Urinary bladder (tissue), 3 donors: ENCODE measurements at regions not wholly inside any gene's neighbourhood (a gene's known extent, or its start where the extent isn't known, plus 50 kb on each side); places are given as distances from the start of the nearest gene placed in this dataset.

Experiments used
- DNase-seq: peaks from one replicate; pipeline ENCODE4 v3.0.0-alpha.2; 2015; ENCODE audit errors: extremely low spot score
- H3K27ac ChIP-seq: one replicate; pipeline ENCODE4 v1.5.1; 2013; ENCODE audit warnings: low read depth, mild to moderate bottlenecking, moderate library complexity
- H3K36me3 ChIP-seq: one replicate; pipeline ENCODE4 v1.6.1; 2013; ENCODE audit warnings: mild to moderate bottlenecking, moderate library complexity; ENCODE audit not compliant: insufficient read depth
- H3K4me1 ChIP-seq: one replicate; pipeline ENCODE4 v1.6.1; 2013; ENCODE audit warnings: mild to moderate bottlenecking, moderate library complexity; ENCODE audit not compliant: insufficient read depth
- H3K4me3 ChIP-seq: one replicate; pipeline ENCODE4 v1.5.1; 2013; ENCODE audit warnings: low read depth, low read length
- WGBS: extraction: QIAGEN DNeasy Blood & Tissue Kit; methylation state at CpG from one replicate; pipeline ENCODE4 v1.1.7; 2013; 5-methylcytosine and 5-hydroxymethylcytosine counted together
- donor health status: healthy with polysubstance abuse.
- donor health status: healthy.

GRCh38 chr2:234146087-234146826 lies 95.8 kb downstream of the SPP2 start:
- 67% methylated on average over 8 of the region's 8 CpGs for WGBS
- Histone ChIP-seq H3K36me3 (no peaks in the 10 kb centered on the region), H3K27ac (no peak overlapping the region), H3K4me3 (no peak overlapping the region), H3K4me1 (no peaks in the 10 kb centered on the region)
- no peak for DNase-seq

DNA sequence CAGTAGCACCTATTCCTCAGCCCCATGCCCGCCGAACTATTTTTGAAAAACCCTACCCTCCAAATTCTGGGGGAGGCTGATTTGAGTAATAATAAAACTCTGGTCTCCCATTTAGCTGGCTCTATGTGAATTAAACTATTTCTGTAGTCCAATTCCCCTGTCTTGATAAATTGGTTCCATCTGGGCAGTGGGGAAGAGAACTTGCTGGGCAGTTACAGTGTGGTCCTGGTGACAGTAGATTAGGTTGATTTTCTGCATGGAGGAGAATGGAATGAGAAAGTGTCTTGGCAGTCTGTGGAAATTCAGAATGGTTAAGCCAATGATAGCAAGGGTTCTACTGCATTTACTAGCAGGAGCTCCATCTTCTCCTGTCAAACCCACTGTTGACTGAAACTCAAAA lies 95.0 kb downstream of the SPP2 start:
- DNase-seq: no peak
- WGBS: 75% methylated on average over 2 of the region's 2 CpGs
- Histone ChIP-seq H3K4me3 (no peak overlapping the region), H3K27ac (no peak overlapping the region), H3K4me1 (no peaks in the 10 kb centered on the region), H3K36me3 (no peaks in the 10 kb centered on the region)

- Histone ChIP-seq H3K27ac (no peak overlapping the region), H3K4me3 (no peak overlapping the region), H3K36me3 (no peaks in the 10 kb centered on the region), H3K4me1 (no peaks in the 10 kb centered on the region)
- DNase-seq: no peak
Observed at GRCh38 chr2:234145057-234145456, 94.6 kb downstream of the SPP2 start.

GRCh38 chr2:234143896-234144295 lies 93.4 kb downstream of the SPP2 start:
- H3K27ac ChIP-seq: no peak overlapping the region
- 63% methylated on average over 3 of the region's 3 CpGs for WGBS
- H3K4me3 ChIP-seq: no peak overlapping the region
- DNase-seq: no peak
- no peaks in the 10 kb centered on the region for H3K36me3 ChIP-seq
- no peaks in the 10 kb centered on the region for H3K4me1 ChIP-seq

- 88% methylated on average over 3 of the region's 3 CpGs for WGBS
- Histone ChIP-seq H3K36me3 (no peaks in the 10 kb centered on the region), H3K4me1 (no peaks in the 10 kb centered on the region), H3K27ac (no peak overlapping the region), H3K4me3 (no peak overlapping the region)
- DNase-seq: no peak
Observed at GRCh38 chr2:234142530-234142929, 92.0 kb downstream of the SPP2 start.

- DNase-seq: no peak
- Histone ChIP-seq H3K4me1 (no peaks in the 10 kb centered on the region), H3K27ac (no peak overlapping the region), H3K36me3 (no peaks in the 10 kb centered on the region), H3K4me3 (no peak overlapping the region)
- 92% methylated on average over 5 of the region's 5 CpGs for WGBS
Observed at GRCh38 chr2:234139755-234140154, 89.3 kb downstream of the SPP2 start.

GRCh38 chr2:234138836-234139235 lies 88.3 kb downstream of the SPP2 start:
- Histone ChIP-seq H3K36me3 (no peaks in the 10 kb centered on the region), H3K4me1 (no peaks in the 10 kb centered on the region), H3K27ac (no peak overlapping the region), H3K4me3 (no peak overlapping the region)
- WGBS: 92% methylated on average over 9 of the region's 9 CpGs
- no peak for DNase-seq

- no peak for DNase-seq
- no peak overlapping the region for H3K4me3 ChIP-seq
- H3K27ac ChIP-seq: no peak overlapping the region
- no peaks in the 10 kb centered on the region for H3K4me1 ChIP-seq
- 80% methylated on average over 6 of the region's 6 CpGs for WGBS
- no peaks in the 10 kb centered on the region for H3K36me3 ChIP-seq
Observed at GRCh38 chr2:234137400-234138014, 87.0 kb downstream of the SPP2 start.

- Histone ChIP-seq H3K27ac (no peak overlapping the region), H3K4me3 (no peak overlapping the region), H3K4me1 (no peaks in the 10 kb centered on the region), H3K36me3 (no peaks in the 10 kb centered on the region)
- no peak for DNase-seq
Observed at GRCh38 chr2:234136461-234136860, 86.0 kb downstream of the SPP2 start.

GRCh38 chr2:234135750-234136221 lies 85.3 kb downstream of the SPP2 start:
- H3K27ac ChIP-seq: no peak overlapping the region
- H3K4me1 ChIP-seq: no peaks in the 10 kb centered on the region
- 34% methylated on average over 16 of the region's 16 CpGs for WGBS
- H3K36me3 ChIP-seq: no peaks in the 10 kb centered on the region
- peak; percentile 35 for DNase-seq
- no peak overlapping the region for H3K4me3 ChIP-seq

- DNase-seq: no peak
- H3K4me1 ChIP-seq: no peaks in the 10 kb centered on the region
- H3K36me3 ChIP-seq: no peaks in the 10 kb centered on the region
- H3K4me3 ChIP-seq: no peak overlapping the region
- 92% methylated on average over 6 of the region's 6 CpGs for WGBS
- H3K27ac ChIP-seq: no peak overlapping the region
Observed at GRCh38 chr2:234134496-234134895, 84.0 kb downstream of the SPP2 start.

DNA sequence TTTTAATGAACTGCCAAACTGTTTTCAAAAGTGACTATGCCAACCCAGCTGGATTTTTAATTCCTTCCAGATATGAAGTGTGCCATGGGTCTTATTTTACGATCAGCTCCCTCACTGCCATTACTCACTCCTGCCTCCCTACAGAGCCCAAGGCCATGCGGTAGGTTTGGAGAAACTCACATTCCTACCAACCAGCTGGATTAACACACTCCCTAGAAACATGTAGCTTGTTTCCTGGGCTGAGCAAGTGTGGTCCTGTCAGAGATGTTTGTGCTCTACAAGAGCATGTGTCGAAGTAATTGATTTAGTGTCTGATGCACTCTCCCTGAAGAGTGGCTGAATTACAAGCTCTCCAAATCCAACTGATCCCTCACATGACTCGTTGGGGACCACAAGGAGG lies 82.5 kb downstream of the SPP2 start:
- no peak overlapping the region for H3K27ac ChIP-seq
- H3K4me3 ChIP-seq: no peak overlapping the region
- H3K4me1 ChIP-seq: no peaks in the 10 kb centered on the region
- peak; percentile 10 for DNase-seq
- WGBS: 62% methylated on average over 4 of the region's 4 CpGs
- H3K36me3 ChIP-seq: no peaks in the 10 kb centered on the region

GRCh38 chr2:234130777-234131181 lies 80.3 kb downstream of the SPP2 start:
- WGBS: 65% methylated on average over 3 of the region's 3 CpGs
- no peak overlapping the region for H3K4me3 ChIP-seq
- no peak for DNase-seq
- no peak overlapping the region for H3K27ac ChIP-seq
- H3K4me1 ChIP-seq: no peaks in the 10 kb centered on the region
- no peaks in the 10 kb centered on the region for H3K36me3 ChIP-seq

- Histone ChIP-seq H3K27ac (no peak overlapping the region), H3K36me3 (no peaks in the 10 kb centered on the region), H3K4me3 (no peak overlapping the region), H3K4me1 (no peaks in the 10 kb centered on the region)
- WGBS: 66% methylated on average over 1 of the region's 1 CpG
- DNase-seq: no peak
Observed at GRCh38 chr2:234128606-234129005, 78.1 kb downstream of the SPP2 start.
